HG02623 (cell line): ENCODE measurements at regions not wholly inside any gene's neighbourhood (a gene's known extent, or its start where the extent isn't known, plus 50 kb on each side); places are given as distances from the start of the nearest gene placed in this dataset.

ENCODE experiments used
- ATAC-seq: cut with Tn5 transposase; IDR thresholded peaks from one replicate; pipeline ENCODE4 v1.9.1; 2021; ENCODE audit warnings: moderate library complexity; ENCODE audit not compliant: unreplicated experiment

DNA sequence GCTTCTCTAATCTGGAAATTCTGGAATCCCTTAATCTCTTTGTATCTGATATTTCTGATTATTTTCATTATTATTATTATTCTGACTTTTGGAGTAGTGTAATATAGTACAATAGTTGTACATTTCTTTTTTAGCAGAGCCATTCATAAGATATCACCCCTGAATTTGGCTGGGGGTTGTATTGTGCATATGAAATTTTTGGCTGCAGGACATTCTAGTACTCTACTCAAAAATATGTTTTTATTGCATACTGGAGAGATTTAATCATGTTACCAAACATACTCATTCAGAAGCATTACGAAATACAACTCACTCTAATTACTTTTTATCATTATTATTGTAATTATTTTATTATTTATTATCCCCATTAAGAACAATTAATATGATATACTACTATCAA lies 589.7 kb upstream of the KCNMB2 start:
- ATAC-seq, result no peak

DNA sequence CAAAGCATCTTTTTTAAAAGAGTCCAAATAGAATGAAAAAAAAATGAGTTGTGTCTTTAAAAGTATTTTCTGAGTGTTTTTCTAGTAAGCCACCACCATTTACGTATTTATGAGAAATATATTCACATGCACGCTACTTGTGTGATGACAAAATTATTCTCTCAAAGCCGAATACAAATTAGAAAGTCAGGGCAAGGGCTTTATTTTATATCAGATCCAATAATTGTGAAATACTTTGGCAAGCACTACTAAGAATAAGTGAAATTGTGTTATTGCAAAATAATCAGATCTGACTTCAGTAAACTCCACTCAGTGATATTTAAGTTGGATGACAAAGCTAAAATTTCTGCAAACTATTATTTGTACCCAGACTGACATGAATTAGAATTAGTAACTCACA lies 589.3 kb upstream of the KCNMB2 start:
- ATAC-seq, result no peak

DNA sequence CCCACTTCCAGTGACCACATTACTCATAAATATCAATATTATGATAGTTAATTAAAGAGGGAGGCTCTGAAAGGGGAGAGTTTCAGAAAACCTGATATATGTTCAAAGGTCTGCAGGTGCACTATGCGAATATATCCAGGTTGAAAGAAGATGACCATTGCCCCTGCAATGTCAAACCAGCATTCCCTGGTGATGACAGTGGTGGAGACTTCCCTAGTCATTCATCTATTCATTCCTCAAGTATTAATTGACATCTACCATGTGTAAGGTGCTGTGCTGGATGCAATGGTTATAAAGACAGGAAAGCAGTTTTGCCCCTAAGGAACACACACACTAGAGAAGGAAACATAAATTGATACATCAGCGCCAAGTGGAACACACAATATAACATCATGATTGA lies 588.3 kb upstream of the KCNMB2 start:
- ATAC-seq, result no peak

DNA sequence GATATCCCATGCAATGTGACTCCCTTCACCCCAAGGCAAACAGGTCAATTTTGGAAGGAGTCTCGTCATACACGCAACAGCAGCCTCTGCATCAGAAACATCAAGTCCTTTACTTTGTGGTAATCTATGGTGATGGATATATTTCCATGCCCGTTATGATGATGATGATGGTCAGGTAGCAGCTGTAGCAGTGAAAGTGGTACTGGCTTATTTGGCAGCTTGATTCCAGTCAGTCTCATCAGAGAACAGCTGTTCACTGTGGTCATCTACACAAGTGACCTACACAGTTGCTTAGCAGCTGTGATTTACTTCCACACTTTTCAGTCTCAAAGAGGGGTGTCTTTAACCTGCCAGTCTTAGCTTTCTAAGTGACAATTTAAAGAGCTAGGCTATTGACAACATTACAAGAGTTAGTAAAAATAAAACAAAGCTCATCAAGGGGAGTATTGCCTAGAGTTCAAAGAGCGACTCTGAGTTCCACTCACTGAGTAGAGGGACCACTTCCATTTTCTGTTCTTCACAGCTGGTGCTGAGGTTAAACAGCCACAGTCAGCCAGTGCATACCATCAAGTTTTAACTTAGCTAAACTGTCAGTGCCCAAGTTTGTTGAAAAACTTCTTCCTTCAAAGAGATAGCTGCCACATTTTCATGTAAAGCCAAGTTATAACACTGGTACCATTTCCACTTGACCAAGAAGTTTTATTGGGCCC lies 587.4 kb upstream of the KCNMB2 start:
- ATAC-seq, result no peak

DNA sequence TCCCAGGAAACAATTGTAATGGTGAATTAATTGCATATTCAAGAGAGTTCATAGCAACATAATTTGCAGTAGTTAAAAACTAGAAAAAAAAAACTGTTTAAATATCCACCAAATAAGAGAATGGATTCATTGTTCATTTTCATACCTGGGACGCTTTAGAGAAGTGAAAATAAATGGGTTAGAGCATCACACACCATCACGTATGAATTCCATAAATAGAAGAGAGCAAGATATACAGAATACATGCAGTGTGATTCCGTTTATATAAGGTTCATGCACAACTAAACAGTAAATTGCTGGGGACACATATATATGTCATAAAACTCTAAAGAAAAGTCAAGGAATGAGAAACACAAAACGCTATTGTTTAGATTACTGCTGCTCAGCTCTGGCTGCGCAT lies 577.0 kb upstream of the KCNMB2 start:
- ATAC-seq, result no peak

DNA sequence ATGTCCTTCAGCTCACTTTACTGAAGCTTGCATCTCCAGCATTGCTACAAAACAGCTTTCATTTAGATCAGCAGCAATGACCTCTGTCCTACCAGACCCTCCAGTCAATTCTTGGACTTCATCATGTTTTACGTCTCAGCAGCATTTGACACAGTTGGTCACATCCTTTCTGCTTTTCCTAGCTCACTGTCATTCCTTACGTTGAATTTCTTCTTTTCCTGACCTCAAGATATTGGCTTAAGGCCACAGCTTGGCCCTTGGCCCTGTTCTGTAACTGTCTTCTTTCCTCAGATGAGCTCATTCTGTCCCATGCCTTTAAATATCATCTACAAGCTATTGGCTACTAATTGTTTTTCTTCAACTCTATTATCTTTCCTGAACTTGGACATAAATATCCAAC lies 576.2 kb upstream of the KCNMB2 start:
- ATAC-seq, result no peak

DNA sequence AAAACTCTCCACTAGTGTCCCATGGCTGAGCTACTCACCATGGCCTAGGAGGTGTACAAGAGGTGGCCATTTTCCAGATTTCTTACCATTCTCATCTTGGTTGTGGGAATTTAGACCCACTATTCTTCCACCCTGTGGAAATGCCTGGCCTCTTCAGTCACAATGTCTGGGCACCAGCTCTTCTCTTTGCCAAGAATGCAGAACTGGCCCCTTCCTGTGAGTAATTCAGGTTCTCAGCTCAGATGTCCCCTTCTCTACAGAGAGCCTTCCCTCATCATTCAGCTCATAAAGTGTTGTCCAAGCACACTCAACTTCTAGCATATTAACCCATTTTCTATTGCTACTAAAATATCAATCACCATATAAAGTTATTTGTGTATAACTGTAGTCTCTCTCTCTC lies 575.5 kb upstream of the KCNMB2 start:
- no peak for ATAC-seq

DNA sequence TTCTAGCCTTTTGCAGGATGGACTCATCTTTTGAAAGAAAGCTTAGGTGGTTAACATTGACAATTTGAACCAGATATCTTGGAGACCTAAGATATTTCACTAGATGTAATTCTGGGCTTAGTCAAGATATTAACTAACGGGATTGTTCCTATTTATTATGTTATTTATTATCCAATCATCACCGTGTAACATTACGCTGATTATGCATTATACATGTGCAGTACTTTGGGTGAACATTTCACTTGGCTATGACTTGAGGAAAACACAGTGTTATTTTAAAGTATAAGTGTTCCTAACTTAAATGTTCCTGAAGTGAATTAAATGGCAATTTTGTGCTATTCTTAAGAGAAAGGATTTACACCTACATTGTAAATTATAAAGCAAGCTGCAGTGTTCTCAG lies 574.5 kb upstream of the KCNMB2 start:
- no peak for ATAC-seq

DNA sequence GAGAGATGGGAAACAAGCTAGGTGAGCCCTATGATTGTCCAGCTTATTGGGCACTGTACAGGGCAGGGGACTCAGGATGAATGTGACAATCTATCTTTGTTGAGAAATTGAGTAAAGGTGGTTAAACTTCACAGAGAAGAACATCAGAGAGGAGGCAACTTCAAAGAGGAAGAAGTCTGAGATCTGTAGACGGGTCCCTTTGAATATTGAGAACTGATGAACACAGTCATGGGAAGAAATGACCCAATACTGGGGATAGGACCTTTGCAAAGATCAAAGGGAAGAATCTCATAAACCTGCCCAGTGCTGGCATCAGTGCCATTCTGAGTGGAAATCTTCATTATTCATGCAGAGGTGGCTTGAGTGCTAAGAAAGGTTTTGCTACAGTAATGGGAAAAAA lies 569.7 kb upstream of the KCNMB2 start:
- ATAC-seq, result no peak

DNA sequence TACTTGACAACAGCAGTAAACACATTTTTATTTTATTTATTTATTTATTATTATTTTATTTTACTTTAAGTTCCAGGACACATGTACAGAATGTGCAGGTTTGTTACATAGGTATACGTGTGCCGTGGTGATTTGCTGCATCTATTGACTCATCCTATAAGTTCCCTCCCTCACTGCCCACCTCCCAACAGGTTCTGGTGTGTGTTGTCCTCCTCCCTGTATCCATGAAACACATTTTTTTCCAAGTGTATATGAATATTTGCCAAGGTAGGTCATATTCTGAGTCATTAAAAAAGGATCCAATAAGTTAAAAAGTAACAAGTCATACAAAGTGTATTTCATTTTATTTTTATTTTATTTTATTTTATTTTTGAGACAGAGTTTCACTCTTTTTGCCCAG lies 567.3 kb upstream of the KCNMB2 start:
- no peak for ATAC-seq

DNA sequence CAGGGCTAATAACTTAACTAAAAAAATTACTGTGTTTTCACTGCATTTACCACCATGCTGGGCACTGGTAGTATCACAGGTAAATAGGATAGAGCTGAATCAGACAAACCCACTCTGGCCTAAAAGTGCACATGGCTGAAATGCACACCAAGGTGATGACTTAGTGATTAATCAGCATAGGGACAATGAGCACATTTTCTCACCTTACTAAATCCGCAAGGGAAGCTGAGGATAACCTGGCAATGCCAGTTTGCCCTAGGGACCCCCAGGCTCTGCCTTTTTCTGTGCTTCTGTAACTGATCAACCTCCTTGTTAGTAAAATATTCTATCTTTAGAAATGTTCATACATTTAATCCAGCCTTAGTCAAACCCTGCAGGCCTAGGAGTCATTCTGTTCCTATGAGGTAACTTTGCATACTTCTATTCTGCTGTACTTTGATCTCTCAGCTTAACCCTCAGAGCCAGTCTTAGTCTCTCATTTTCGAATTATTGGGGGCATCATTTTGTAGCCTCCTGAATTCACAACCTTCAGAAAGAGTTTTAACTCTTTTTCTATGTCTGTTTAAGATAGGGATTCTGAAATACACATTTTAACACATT lies 562.9 kb upstream of the KCNMB2 start:
- ATAC-seq, result no peak

DNA sequence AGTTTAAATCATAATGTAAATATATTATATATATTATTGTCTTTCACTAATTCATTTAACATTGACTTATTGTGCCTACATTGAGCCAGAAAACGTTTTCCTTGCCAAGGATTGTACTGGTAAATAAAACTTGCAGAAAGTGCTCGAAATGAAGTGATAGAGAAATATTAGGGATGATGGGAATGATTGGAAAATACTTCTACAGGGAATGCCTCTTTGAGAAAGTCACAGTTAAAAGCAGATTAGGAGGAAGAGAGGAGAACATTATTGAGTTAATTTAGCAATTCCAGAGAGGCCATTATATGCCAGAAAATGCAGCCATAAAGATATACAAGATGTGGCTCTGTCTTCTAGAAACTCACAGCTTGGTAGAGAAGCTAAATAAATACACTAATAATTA lies 560.0 kb upstream of the KCNMB2 start:
- no peak for ATAC-seq

DNA sequence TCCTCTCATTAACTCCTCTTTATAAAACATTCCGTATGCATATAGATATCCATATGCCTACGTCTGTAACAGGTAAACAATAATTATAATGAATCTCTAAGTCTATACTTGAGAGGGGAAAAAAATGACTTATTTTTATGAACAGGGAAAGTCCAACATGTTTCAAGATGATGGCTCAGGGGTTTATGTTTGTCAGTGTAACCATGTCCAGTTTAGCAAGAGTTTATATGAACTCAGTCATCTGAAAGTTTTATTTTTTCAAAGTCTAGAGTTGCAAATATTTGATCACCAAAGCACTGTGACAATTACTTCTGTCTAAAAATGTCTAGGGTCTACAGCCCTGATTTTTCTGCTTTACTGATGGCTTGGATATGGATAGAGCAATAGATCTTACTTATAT lies 559.4 kb upstream of the KCNMB2 start:
- no peak for ATAC-seq

DNA sequence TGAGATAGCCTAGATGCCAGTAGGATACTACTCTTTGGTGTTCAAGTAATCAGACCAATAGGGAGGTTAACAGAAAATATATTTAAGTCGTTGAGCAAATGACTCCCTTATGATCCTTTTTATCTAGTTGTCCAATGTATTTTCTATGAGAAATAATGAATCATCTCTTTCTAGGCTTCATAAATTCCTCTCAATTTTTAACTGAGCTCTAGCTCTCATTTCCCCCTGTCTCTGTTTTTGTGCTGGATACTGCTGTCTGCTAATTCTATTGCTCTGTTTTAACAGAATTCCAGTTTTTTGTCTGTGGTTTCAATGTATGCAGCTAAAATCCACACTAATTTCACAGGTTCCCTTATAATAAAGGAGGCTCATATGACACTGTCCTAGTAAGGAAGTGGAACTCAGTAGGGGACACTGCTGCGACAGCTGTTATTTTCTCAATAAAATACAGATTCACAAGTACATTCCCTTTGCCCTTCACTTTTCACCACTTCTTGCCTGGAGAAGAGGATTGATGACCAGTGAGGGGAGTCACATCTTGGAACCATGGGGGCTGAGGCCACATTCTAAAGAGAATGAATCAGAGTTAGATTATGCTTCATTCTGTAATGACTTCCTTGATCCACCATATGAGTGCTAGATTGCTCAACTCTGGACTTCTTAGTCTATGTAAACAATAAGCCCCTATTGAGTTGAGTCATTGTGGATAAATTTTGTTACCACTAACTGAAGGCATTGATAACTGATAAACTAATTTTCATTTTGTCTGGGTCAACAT lies 558.7 kb upstream of the KCNMB2 start:
- no peak for ATAC-seq

DNA sequence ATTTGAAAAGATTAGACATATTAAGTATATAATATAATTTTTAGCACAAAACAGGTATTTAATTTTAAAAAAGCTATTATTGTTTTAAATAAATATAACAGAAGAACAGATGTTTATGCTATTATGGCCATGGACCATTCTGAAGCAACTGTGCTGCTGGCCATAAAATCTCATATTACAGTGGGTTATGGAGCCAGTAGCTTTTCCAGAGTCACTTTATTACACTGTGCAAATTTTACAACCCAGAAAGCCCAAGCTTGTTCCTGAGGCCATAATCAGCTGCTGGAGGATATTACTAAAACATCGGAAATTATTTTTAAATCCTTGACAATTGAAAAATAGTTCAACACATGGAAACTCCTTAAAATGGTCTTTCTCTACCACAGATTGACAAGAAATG lies 557.3 kb upstream of the KCNMB2 start:
- ATAC-seq, result no peak

DNA sequence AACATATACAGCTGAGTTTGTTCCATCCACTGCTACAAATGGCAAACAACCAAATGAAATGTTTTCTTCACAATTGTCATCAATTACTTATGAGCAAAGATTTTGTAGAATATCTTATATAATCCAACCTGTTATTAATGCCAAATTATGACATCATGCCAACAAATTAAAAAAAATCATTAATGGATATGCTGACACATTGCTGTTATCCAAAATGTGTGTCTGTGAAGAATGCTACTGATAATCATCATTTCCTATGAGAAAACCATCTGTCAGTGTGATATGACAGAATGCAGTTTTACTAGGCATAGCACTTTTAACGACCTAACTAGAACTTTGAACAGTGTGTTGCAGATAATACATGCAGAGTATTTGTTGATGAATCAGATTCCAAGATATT lies 556.5 kb upstream of the KCNMB2 start:
- no peak for ATAC-seq

DNA sequence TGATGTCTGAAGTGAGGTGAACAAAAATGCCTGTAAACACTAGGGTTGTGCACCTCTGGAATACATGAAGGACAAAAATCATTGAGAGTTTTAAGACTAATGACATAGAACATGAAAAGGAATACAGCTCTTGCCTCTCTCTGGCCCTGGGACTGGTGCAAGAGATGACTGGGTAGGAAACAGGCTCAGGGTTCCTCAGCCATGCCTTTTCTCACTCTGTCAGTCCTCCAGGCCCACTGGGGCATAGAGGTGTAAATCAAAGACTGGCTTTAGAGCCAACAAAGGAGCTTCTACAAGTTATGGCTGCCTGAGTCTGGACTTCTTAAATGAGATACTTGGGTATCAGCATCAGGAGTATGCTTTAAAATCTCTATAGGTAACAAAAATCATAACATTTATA lies 554.7 kb upstream of the KCNMB2 start:
- ATAC-seq, result no peak

DNA sequence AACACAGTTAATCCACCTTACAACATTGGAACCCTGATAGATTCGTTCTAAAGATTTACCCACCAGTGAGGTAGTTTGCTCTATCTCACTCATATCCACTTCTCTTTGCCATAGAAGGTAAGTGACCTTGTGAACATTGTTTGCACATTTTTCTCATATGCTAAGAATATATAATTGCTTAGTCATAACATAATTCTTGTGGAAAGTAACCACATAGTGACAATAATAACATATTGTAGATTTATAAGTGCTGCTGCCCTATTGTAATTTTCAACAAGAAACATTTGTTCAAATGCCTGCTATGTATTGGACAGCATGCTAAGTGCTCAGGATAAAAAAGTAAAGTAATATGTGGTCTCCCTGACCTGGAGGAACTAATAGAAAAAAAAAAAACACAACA lies 554.2 kb upstream of the KCNMB2 start:
- no peak for ATAC-seq

DNA sequence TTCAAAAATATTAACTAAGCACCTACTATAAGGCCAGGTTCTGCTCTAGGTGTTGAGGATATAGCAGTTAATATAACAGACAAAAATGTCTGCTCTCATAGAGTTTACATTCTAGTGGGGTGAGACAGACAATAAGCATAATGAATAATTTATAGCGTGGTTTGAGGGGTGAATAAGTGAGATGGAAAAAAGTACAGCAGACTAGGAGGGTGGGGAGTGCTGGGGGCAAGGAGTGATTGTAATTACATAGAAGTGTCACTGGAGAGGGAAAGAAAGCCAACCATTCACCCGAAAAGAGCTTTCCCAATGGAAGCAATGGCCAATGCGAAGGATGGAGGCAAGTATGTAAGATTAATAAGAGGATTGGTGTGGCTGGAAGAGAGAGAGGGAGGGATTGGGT lies 552.9 kb upstream of the KCNMB2 start:
- no peak for ATAC-seq

DNA sequence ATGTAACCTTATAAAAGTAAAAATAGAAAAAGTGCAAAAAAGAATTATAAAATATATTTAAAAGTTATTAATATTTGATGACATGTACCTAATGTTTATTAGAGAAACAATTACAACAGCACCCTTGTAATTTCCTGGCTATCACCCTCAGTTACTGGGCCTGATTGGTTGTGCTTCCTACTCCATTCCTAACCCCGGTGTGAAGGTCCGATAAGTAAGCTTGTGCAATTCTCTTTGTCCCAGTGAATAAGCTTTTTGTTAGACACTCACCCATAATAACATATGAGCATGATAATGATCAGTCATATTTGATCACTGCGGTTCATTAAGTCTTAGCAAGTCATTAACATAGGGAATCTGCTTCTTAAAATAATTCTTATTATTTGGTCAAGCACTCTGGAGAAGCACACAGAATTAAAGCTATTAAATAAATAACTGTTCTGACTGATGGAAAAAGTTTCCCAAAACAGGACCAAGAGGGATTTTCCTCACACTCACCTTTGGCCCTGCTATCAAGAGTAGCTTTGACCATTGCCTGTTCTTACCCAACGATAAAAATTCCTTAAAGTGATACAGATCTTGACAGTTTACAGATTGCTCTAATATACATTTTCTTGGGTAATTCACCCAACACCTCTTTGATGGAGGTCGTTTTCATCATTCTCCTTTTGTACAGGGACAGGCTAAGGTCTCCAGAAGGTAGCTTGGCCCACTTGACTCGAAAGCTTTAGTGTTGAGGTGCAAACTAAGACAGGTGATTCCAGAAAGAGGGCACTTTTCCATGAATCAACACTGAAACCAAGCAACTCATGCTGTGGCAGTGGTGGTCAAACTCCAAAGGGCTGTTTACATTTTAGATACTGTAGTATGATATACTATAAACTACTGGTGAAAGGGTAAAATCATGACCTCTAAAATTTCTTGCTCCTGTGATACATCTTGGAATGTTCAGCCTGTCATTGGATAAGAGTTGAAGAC lies 543.0 kb upstream of the KCNMB2 start:
- ATAC-seq, result no peak

DNA sequence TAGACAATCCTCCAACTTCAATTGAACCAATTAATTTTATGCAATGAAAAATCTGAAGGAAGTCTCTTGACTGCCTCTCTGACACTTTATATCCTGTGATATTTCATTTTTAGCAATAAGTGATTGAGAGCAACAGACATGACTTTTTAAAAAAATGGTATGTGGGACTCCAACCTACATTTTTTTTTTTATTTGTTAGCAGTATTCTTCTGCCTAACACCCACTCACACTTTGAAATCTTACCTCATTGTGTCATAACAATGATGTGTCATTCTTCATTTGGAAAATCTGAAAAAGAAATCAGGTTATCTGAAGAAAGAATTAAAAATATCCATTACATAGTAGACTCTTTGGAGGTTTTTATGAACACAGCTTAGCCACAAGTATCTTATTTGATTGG lies 541.3 kb upstream of the KCNMB2 start:
- no peak for ATAC-seq
